ACHN (cell line): ENCODE measurements at regions not wholly inside any gene's neighbourhood (a gene's known extent, or its start where the extent isn't known, plus 50 kb on each side); places are given as distances from the start of the nearest gene placed in this dataset.
A peak's percentile ranks its signal among the peaks of the same experiment; 100 is the strongest.

Experiments used
- DNase-seq: peaks from one replicate; pipeline ENCODE4 v3.0.0-alpha.2; 2015
- in situ Hi-C: cut with HindIII; loops from 2 replicates; pipeline ENCODE4 v1.10.0; 2017; ENCODE audit warnings: low sequenced_read_pairs, low pct_ligation_motif_present, low pct_unique_long_range_greater_than_20kb

DNA sequence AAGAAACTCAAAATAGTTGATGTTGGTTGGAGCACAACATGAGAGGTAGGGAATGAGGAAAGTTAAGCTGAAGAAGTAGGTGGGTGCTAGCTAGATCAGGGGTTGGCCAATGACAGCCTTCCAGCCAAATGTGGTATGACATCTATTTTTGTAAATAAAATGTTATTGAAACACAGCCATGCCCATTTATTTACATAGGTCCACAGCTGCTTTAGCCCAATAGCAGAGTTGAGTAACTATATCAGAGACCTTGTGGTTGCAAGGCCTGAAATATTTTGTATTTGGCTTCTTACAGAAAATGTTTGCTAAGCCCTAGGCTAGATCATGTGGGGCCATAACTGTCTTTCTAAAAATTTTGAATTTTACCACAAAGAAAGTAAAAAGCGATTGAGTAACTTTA is 234.9 kb upstream of the CTSO start:
- no peak for DNase-seq
- in situ Hi-C loops: no loop called here

DNA sequence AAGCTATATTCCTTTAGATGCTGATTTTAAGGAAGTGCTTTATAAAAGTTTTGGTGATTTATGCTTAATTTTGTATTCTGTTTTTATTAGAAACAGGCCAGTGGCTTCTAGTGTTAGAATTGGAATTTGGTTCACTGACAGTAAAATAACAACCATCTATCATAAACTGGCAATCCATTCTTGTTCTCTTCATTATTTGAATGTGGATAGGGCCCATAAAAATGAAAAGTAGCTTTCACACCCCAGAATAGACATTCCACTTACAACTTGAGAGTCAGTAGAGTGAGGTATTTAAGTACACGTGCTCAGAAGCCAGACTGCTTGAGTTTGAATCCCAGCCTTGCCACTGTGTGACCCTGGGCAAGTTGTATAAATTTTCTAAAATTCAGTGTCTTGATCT is 232.4 kb upstream of the CTSO start:
- in situ Hi-C loops: no loop called here
- no peak for DNase-seq

DNA sequence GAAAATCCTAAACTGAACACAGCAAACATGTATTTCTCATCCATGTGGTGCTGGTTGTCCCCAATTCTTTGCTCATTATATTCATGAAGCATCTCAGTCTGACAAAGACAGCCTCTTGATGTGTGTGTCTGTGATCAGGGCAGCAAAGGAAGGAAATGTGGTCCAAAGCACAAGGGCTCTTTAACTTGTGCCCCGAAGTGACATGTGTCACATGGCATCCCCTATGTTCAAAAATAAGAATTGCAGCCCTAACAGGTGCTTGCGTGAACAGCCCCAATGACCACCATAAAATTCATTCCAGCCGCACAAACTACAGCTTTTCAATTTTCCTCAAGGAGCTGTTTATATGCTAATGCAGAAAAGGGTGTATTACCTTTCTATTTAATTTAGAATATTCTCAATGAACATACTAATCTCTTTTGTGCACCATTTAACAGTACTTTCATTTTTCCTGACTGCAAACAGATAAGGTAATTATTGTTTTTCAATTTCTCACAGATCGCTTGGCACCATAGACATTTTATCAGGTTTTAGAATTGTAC is 231.9 kb upstream of the CTSO start:
- no peak for DNase-seq
- in situ Hi-C loops: no loop called here

DNA sequence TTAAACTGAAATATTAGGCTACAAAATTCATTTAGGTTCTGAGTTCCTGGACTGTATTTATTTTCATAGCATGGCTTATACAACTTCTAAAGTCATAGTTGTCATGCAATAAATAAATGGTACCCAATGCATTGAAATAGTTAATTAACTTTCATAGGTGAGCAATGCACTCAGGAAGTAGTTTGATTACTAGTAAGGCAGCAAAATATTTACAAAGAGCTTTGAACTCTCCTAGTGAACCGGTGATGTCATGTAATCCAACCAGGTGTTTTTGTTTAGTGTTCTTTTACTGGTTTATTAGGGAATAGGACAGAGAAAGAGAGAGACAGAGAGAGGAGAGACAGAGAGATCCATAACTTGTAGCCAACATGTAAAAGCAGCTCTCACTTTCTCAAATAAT is 228.6 kb upstream of the CTSO start:
- in situ Hi-C loops: no loop called here
- no peak for DNase-seq

DNA sequence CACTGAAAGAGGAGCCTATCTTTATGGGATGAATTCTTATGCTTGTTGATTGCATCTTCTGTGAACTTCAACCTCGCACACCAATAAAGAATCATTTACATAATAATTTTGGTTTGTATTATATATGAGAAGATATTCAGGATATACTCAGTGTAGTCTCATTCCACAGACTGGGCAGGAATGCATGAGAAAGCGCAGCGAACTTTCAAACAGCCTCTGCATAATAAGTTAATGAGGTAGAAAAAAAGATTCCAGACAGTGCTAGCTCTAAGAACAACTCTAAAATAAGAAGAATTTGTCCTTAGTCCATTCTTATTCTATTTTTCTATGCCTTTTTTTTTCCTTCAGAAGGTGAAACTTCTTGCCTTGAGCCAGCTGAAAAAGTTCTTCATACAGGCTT is 224.3 kb upstream of the CTSO start:
- DNase-seq: no peak
- in situ Hi-C loops: no loop called here

DNA sequence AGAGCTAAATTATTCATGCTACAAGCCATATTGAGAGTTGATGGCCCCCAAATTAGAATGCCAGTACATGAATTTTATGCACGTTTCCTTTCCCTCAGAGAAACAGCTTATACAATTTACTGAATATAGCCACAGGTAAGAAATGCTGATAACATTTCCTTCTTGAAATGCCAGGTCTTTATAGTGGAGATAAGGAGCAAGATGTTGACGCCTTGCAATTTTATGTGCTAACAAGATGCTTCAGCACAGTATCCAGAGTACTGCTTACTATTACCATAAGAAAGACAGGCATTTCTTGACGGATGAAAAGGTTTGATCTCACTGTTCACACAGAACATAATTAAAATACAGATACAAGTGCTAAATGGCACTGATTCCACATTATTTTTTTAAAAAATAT is 223.2 kb upstream of the CTSO start:
- DNase-seq: no peak
- in situ Hi-C loops: no loop called here

DNA sequence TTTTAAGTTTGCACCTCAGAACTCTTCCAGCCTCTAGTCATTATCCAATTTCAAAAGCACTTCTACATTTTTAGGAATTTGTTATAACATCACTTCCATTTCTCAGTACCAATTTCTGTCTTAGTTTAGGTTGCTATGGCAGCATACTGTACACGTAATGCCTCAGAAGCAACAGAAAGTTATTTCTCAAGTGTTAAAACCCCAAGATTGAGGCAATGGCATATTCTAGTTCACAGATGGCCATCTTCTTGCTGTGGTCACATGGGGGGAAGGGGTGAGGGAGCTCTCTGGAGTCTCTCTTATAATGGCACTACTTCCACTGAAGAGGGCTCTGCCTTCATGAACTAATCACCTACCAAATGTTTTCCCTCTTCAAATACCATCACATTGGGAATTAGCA is 220.3 kb upstream of the CTSO start:
- in situ Hi-C loops: no loop called here
- DNase-seq: no peak

DNA sequence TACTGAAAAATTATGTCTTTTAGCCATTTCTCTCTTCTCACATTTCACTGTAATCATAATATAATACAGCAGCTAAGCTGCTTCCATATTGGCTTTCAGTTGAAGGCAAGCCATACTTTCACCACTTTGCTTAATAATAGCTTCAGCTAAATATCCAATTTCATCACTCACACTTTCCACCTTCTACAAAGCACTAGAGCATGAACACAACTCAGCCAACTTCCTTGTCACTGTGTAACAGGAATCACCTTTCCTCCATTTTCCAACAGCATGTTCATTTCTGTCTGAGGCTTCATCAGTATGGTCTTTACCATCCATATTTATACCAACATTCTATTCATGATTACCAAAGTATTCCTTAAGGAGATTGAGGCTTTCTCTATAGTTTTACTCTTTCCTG is 219.8 kb upstream of the CTSO start:
- in situ Hi-C loops: no loop called here
- no peak for DNase-seq

DNA sequence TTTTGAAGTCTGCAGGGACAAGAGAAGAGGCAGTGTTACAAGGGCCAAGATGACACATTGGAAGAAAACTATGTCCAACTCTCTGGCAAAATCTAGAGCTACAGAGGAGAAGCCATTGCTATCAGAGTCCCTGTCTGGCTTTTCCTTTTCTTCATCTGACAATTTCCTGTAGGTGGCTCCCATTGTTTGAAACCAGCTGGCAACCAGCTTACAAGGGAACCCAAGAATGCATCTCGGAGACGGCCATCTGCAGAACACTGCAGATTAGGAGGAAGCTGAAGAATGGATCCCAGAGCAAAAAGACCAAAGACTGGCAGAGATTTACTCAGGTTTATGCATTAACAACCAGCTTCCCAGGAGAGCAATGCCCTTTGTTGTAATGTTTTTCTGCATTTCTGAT is 216.2 kb upstream of the CTSO start:
- no peak for DNase-seq
- in situ Hi-C loops: no loop called here

DNA sequence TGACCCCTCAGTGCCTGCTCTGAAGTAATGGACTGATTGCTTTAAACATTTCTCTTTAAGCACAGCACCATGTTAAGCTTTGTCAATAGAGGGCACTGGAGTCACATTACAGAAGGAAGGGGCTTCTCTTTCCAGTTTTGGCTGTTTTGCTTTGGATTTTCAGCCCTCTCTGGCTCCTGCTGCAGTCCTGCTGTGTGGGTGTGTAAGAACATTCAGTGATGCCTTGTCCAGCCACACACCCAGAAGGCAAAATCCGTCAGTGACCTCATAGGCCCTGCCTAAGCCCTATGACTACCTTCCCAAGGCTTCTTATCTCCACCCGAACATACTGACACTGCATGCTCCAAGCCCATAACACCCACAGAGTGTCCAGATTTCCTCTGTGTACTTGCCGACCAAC is 215.3 kb upstream of the CTSO start:
- in situ Hi-C loops: no loop called here
- DNase-seq: peak; percentile 53

DNA sequence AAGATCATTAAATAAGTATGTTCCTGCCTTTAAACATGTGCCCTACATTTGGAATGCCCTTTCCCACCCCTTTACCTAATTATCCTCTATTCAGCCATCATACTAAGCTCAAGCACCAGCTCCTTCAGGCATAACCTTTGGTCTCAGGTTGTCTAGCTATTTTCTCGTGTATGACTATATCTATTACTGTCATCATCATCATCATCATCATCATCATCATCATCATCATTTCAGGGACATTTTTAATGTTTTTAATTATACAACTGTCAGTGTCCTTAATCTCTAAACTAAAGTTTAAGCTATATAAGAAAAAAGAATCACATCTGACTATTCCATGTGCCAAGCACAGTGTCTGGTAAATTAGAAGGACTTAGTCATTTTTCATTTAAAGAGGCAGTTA is 214.6 kb upstream of the CTSO start:
- in situ Hi-C loops: no loop called here
- no peak for DNase-seq

DNA sequence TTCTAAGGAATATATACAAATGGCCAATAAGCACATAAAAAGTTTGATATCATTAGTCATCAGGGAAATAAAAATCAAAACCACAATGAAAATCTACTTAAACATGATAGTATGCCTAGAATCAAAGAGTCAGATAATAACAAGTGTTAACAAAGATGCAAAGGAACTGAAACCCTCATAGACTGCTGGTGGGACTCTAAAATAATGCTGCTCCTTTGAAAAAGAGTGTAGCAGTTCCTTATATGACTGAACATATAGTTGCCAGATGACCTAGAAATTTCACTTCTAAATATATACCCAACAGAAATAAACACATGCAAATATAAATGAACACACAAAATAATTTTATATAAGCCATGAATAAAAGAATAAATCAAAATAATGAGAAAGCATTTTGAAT is 205.1 kb upstream of the CTSO start:
- in situ Hi-C loops: no loop called here
- no peak for DNase-seq

DNA sequence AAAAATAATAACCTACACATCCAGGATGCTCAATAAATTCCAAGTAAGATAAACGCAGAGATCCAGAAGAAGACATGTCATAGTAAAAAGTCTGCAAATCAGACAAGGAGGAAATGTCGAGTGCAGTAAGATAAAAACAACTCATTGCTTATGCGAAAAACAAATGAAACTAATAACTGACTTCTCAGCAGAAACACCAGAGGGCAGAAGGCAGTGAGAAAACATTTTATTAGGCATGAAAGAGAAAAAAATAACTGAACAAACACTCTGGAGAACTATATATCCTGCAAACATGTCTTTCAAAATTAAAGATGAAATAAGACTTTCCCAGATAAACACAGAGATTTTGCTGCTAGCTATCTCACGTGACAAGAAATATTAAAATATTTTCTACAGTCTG is 201.3 kb upstream of the CTSO start:
- no peak for DNase-seq
- in situ Hi-C loops: no loop called here

DNA sequence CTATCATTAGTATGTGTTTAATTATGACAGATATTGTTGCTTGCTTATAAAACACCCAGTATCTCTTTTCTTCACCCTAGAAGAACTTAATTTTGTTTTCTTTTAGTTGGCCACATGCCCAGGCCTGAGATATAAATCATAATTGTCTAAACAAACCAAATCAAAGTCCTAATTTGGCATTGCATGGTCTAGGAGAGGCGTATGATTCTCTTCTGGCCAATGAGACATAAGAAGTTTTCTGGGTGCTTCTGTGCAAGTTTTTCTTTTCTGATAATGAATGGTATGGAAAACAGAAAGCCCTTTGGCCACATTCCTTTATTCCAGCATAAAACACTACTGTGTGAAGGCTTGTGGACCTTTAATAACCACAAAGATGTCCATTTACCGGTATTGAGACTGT is 192.9 kb upstream of the CTSO start:
- DNase-seq: no peak
- in situ Hi-C loops: no loop called here

DNA sequence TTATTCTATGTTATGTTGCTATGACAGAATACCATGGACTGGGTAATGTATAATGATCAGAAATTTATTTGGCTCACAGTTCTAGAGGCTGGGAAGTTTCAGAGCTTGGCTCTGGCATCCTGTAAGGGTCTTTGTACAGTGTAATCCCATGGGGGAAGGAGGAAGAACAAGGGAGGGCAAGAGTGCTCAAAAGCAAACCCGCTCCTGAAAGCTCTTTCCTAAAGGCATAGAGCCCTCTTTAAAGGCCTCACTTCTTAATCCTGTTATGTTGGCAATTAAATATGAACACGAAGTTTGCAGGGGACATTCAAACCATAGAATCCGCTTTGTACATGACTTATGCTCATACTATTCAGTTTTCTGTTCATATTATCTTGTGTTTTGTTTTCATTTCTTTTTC is 191.3 kb upstream of the CTSO start:
- in situ Hi-C loops: no loop called here
- no peak for DNase-seq

DNA sequence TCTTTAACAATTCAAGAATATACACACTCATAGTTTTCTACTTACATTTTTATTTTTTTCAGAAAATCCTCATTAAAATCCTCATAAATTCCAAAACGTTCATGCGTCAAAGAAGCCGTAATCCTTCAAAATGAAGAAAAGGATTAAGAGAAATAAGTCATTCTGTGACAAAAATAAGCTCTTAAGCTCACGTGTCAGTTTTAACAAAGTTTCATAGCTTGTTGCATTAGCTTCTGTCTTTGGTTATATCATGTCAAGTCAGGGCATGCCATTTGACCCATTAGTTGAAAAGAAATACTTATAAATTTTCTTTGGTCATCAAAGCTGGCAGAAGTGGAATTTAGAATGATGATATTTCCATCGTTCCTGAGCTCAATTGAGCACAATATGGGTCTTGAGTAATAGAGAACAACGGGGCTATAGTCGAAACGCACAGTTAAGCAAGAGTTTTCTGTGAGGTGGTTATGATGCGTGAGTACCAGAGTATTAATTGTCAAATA is 185.2 kb upstream of the CTSO start:
- in situ Hi-C loops: no loop called here

DNA sequence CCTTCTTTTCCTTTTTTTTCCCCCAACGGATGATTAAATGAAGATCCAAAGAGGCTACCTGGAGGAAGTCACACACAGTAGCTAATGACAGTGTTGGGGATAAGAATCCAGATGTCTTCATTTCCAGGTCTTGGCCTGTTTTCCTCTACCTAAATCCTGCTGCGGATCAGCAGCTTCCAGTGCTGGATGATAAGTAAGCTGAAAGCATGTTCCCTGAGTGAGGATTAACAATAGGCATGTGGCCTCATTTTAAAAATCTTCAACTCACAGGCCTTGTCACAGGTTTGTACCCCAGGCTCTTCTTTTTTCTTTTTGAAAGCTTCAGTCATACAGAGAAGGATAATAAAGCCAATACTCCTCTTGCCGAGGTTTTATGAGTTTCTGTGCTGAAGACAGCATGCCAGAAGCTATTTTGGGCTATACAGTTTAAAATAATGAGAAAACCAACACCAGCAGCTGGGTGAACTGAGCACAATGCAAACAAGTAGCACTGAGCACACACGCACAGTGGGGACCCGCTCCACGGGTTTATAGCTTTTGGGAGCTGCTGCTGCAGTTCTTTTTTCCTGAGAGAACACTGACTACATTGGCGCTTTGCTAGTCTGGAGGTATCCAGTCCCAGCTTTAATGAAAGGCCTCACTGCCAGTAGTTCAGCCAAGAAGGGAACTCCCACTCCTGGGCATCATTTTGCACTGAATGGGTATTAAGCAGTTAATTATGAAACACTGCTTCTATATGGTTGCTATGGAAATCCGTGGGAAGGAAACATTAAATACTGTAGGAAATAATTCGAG is 184.2 kb upstream of the CTSO start:
- in situ Hi-C loops: no loop called here
- no peak for DNase-seq

More for the DNA sequence above, 185.2 kb upstream of the CTSO start:
- DNase-seq: no peak

DNA sequence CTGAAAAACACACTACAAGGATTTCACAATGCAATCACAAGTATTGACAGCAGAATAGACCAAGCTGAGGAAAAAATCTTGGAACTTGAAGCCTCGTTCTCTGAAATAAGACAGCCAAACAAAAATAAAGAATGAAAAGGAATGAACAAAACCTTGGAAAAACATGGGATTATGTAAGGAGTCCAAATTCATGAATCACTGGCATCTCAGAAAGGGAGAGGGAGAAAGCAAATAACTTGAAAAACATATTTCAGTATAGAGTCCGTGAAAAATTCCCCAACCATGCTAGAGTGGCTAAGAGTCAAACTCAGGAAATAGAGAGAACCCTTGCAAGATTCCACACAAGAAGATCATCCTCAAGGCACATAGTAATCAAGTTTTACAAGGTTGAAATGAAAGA is 178.5 kb upstream of the CTSO start:
- DNase-seq: no peak
- in situ Hi-C loops: no loop called here

DNA sequence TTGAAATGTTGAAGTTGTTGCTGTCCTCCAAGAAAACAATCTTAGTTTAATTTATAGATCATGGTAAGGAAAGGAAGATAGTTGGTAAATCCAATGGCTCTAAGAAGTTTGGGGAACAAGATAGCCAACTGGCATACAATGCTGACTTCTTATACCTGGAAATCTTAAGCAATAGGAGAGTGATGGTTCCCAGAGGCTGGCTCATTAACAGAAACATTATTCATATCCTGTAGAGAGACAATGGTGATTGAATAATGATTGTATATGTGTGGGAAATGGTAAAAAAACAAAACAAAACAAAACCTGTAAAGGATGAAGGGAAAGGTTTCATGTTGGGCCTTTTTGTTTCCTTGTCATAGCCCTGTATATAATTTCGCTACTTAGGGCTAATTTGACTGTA is 174.9 kb upstream of the CTSO start:
- in situ Hi-C loops: no loop called here
- no peak for DNase-seq

DNA sequence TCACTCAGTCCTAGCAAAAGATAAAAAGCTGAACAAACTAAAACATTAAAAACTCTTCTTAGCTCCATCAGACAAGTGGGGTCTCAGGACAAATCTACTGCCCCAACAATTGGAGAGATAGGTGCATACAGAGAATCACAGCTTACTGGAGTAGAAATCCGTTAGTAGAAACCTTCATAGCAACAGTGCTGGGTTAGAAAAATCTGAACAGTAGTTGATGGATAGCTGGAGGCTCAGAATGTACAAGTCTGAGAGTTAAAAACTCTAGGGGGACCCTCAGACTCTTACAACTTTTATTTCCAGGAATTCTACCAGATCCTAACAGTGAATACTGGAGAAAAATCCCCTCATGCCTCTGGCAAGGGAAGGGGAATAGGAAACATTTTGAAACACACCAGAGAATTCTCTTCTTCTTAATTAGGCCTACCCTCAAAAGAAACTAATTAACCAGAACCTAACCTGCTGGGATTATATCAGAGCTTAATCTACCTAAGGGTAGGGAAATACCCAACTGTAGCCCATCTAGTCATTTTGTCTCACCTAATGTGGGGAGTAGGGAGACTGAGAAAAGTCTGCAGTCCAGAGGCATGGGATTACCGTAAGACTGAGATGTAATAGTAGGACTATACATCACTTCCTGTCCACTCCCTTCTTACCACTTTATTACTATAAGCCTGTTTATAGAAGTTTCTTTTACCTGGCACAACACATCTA is 165.0 kb upstream of the CTSO start:
- no peak for DNase-seq
- in situ Hi-C loops: no loop called here
